ENCODE measurements at regions not wholly inside any gene's neighbourhood (a gene's known extent, or its start where the extent isn't known, plus 50 kb on each side); places are given as distances from the start of the nearest gene placed in this dataset.

- ATAC-seq (no peak), DNase-seq (no peak)
- intact Hi-C loops (cut with DNase I): no loop called here
- no peaks in the 10 kb centered on the region for H3K4me1 ChIP-seq
- H3K9me3 ChIP-seq: no peaks in the 10 kb centered on the region
- TF ChIP-seq POLR2A (IDR thresholded peaks at IDR 0.05) (no peak), CTCF (IDR thresholded peaks at IDR 0.05) (no peak)
- no peaks in the 10 kb centered on the region for H3K36me3 ChIP-seq (replicated peaks in 1 of 2; ENCODE audit: insufficient read depth in 1 of 2, low read depth in 2 of 2)
- WGBS, 2 donors: 38 to 41% methylated on average over 4 of the region's 4 CpGs
- no peak overlapping the region for H3K27ac ChIP-seq
- no peaks in the 10 kb centered on the region for H3K27me3 ChIP-seq
- no peak overlapping the region for H3K4me3 ChIP-seq
Observed at GRCh38 chr4:10971800-10972401, 287.3 kb upstream of the CLNK start.

DNA sequence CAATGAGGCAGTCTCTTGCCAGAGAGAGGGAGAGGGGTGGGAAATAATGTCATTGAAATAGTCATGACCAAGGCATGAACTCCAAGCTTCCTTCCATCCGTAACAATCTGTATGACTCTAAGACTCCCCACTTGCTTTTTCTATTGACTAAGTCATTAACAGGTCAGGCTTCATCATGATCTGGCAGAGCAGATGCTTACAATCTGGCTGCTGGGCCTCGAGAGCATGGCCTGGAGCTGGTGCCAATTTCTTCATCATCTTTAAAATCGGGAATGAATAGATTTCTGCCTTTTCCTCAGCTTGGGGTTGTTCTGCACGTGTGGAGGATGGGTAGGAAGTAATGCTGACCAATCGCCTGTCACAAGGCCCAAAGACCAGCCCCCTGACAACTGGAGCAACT is 280.6 kb upstream of the CLNK start:
- Histone ChIP-seq H3K4me3 (no peak overlapping the region), H3K27me3 (no peaks in the 10 kb centered on the region), H3K27ac (no peak overlapping the region), H3K4me1 (no peaks in the 10 kb centered on the region), H3K9me3 (no peaks in the 10 kb centered on the region), H3K36me3 (replicated peaks in 1 of 2; ENCODE audit: insufficient read depth in 1 of 2, low read depth in 2 of 2) (no peaks in the 10 kb centered on the region)
- WGBS, 2 donors: 46 to 47% methylated on average over 5 of the region's 5 CpGs
- ATAC-seq: no peak
- intact Hi-C loops (cut with DNase I): no loop called here
- TF ChIP-seq POLR2A (IDR thresholded peaks at IDR 0.05) (no peak), CTCF (IDR thresholded peaks at IDR 0.05) (no peak)
- no peak for DNase-seq

- TF ChIP-seq POLR2A (IDR thresholded peaks at IDR 0.05) (no peak), CTCF (IDR thresholded peaks at IDR 0.05) (no peak)
- Histone ChIP-seq H3K36me3 (replicated peaks in 1 of 2; ENCODE audit: insufficient read depth in 1 of 2, low read depth in 2 of 2) (no peaks in the 10 kb centered on the region), H3K27ac (no peak overlapping the region), H3K4me1 (no peaks in the 10 kb centered on the region), H3K4me3 (no peak overlapping the region), H3K9me3 (no peaks in the 10 kb centered on the region), H3K27me3 (no peaks in the 10 kb centered on the region)
- WGBS, 2 donors: 41 to 65% methylated on average over 11 of the region's 11 CpGs
- intact Hi-C loops (cut with DNase I): no loop called here
- ATAC-seq (no peak), DNase-seq (no peak)
Observed at GRCh38 chr4:10963958-10964703, 279.6 kb upstream of the CLNK start.

DNA sequence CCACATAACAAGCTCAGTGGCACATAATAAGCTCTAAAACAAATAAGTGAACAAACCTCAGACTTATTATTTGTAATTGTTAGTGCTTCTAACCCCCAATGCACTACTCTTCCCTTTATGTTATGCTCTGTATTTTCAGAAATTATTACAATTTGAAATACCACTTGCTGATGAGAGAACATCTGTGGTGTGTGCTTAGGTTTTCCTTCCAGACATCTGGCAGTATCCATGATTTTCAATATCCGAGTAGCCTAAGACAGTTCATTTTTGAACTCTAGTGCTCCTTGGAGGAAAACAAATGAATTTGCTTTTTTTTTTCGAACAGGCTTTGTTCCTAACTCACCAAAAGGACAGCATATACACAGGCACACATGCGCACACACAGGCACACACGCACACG is 278.7 kb upstream of the CLNK start:
- Histone ChIP-seq H3K27me3 (no peaks in the 10 kb centered on the region), H3K36me3 (replicated peaks in 1 of 2; ENCODE audit: insufficient read depth in 1 of 2, low read depth in 2 of 2) (no peaks in the 10 kb centered on the region), H3K4me3 (no peak overlapping the region), H3K4me1 (no peaks in the 10 kb centered on the region), H3K27ac (no peak overlapping the region), H3K9me3 (no peaks in the 10 kb centered on the region)
- intact Hi-C loops (cut with DNase I): no loop called here
- WGBS, 2 donors: 72 to 77% methylated on average over 5 of the region's 5 CpGs
- DNase-seq (no peak), ATAC-seq (no peak)
- no peak for TF ChIP-seq POLR2A (IDR thresholded peaks at IDR 0.05)
- no peak for TF ChIP-seq CTCF (IDR thresholded peaks at IDR 0.05)

DNA sequence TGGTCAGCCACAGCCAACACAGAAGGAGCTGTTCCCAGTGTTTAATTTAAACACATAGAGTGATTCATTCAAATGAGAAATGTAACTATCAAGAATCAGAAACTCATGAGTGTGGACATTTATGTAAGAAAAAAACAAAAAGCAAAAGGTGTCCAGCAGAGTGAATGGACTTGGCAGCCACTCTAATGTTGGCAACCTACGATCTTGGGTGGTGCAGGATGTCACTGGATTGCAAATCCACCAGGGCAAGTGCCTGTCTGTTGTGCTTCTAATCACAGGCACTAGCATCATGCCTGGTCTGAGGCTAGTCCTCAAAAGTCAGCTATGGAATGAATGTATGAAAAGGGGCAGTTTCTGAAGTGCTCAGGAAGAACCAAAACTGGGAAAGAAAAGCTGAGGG is 277.7 kb upstream of the CLNK start:
- no peaks in the 10 kb centered on the region for H3K27me3 ChIP-seq
- no peaks in the 10 kb centered on the region for H3K4me1 ChIP-seq
- TF ChIP-seq CTCF (IDR thresholded peaks at IDR 0.05): no peak
- TF ChIP-seq POLR2A (IDR thresholded peaks at IDR 0.05): no peak
- H3K36me3 ChIP-seq (replicated peaks in 1 of 2; ENCODE audit: insufficient read depth in 1 of 2, low read depth in 2 of 2): no peaks in the 10 kb centered on the region
- no peak overlapping the region for H3K4me3 ChIP-seq
- no peak for ATAC-seq
- intact Hi-C loops (cut with DNase I): no loop called here
- H3K27ac ChIP-seq: no peak overlapping the region
- 46 to 73% methylated on average over 1 of the region's 1 CpG for WGBS, 2 donors
- H3K9me3 ChIP-seq: no peaks in the 10 kb centered on the region
- no peak for DNase-seq

All from body of pancreas (tissue), 4 donors.